GM23338 (cell line): ENCODE measurements at regions not wholly inside any gene's neighbourhood (a gene's known extent, or its start where the extent isn't known, plus 50 kb on each side); places are given as distances from the start of the nearest gene placed in this dataset.

ENCODE experiments used
- ATAC-seq: fragments of 200-7000 bp; cut with Tn5 transposase; 3 replicates; pipeline ENCODE4 v1.9.1; 2020
- DNase-seq: peaks from one replicate; pipeline ENCODE4 v3.0.0-alpha.2; 2015; ENCODE audit warnings: low spot score
- H2AFZ ChIP-seq: fragments of 200-600 bp; sonication (generic); 2 replicates; pipeline ENCODE4 v1.8.0; 2016; ENCODE audit warnings: antibody characterized with exemption, mild to moderate bottlenecking, moderate library complexity
- H3F3A ChIP-seq: fragments of 200-600 bp; sonication (generic); replicated peaks from 2 replicates; pipeline ENCODE4 v1.8.0; 2017; ENCODE audit warnings: antibody characterized with exemption, mixed run types, low read depth
- H3K27ac ChIP-seq: fragments of 200-600 bp; sonication (generic); 2 replicates; pipeline ENCODE4 v1.6.1; 2016; ENCODE audit warnings: low read depth
- H3K27me3 ChIP-seq: fragments of 200-600 bp; sonication (generic); 2 replicates; pipeline ENCODE4 v1.8.0; 2016; ENCODE audit warnings: mild to moderate bottlenecking, mixed run types, moderate library complexity; ENCODE audit not compliant: insufficient read depth
- H3K36me3 ChIP-seq: fragments of 200-600 bp; sonication (generic); 2 replicates; pipeline ENCODE4 v1.8.0; 2016; ENCODE audit warnings: mild to moderate bottlenecking; ENCODE audit not compliant: insufficient read depth
- H3K4me1 ChIP-seq: fragments of 200-600 bp; sonication (generic); 2 replicates; pipeline ENCODE4 v1.8.0; 2016; ENCODE audit warnings: mild to moderate bottlenecking, moderate library complexity; ENCODE audit not compliant: insufficient read depth
- H3K4me2 ChIP-seq: fragments of 200-600 bp; sonication (generic); 2 replicates; pipeline ENCODE4 v1.7.1; 2017; ENCODE audit warnings: mixed run types
- H3K4me3 ChIP-seq: fragments of 200-600 bp; sonication (generic); 2 replicates; pipeline ENCODE4 v1.6.1; 2016; ENCODE audit warnings: mixed run types
- H3K79me2 ChIP-seq: fragments of 200-600 bp; sonication (generic); replicated peaks from 2 replicates; pipeline ENCODE4 v1.8.0; 2017; ENCODE audit warnings: mild to moderate bottlenecking; ENCODE audit not compliant: insufficient read depth
- H3K9me2 ChIP-seq: fragments of 200-600 bp; sonication (generic); 2 replicates; pipeline ENCODE4 v1.8.0; 2017; ENCODE audit not compliant: insufficient read depth
- H4K20me1 ChIP-seq: fragments of 200-600 bp; sonication (generic); replicated peaks from 2 replicates; pipeline ENCODE4 v1.8.0; 2017; ENCODE audit warnings: mild to moderate bottlenecking; ENCODE audit not compliant: insufficient read depth
- H3K27ac Mint-ChIP-seq: 2 replicates; pipeline ENCODE4 v1.8.0; 2020; ENCODE audit warnings: inconsistent platforms, mild to moderate bottlenecking, moderate library complexity, mixed read lengths
- H3K27me3 Mint-ChIP-seq: 3 replicates; pipeline ENCODE4 v1.8.0; 2022; ENCODE audit warnings: low read depth, mild to moderate bottlenecking, moderate library complexity, mixed read lengths, inconsistent platforms; ENCODE audit not compliant: insufficient read depth, poor library complexity
- H3K36me3 Mint-ChIP-seq: 3 replicates; pipeline ENCODE4 v1.8.0; 2021; ENCODE audit warnings: low read depth, mild to moderate bottlenecking, inconsistent platforms, moderate library complexity, mixed read lengths
- H3K4me1 Mint-ChIP-seq: 3 replicates; pipeline ENCODE4 v1.8.0; 2020; ENCODE audit warnings: mild to moderate bottlenecking, inconsistent platforms, mixed read lengths
- H3K4me3 Mint-ChIP-seq: 3 replicates; pipeline ENCODE4 v1.8.0; 2021; ENCODE audit warnings: moderate library complexity, mild to moderate bottlenecking, inconsistent platforms, mixed read lengths
- H3K9me3 Mint-ChIP-seq: 3 replicates; pipeline ENCODE4 v1.8.0; 2020; ENCODE audit warnings: moderate library complexity, mild to moderate bottlenecking, inconsistent platforms, mixed read lengths
- CREB1 ChIP-seq: fragments of 250-450 bp; sonication (Bioruptor Pico); IDR thresholded peaks from 2 replicates; pipeline ENCODE4 v1.5.0; 2020; ENCODE audit warnings: low read depth, mild to moderate bottlenecking, moderate library complexity
- CTCF ChIP-seq, 2 experiments: fragments of 200-600 bp in 1 of 2; sonication (generic) in 1 of 2; conservative IDR thresholded peaks; 2 replicates each; pipeline versions ENCODE4 v1.5.1 to v1.6.1; 2016 to 2017; ENCODE audit warnings: antibody characterized with exemption in 2 of 2, low read depth in 2 of 2, mild to moderate bottlenecking in 2 of 2, moderate library complexity in 1 of 2
- EZH2phosphoT487 ChIP-seq: fragments of 200-600 bp; sonication (generic); IDR thresholded peaks from one replicate; pipeline ENCODE4 v1.8.1; 2018; ENCODE audit warnings: antibody characterized with exemption; ENCODE audit not compliant: unreplicated experiment
- JUNB ChIP-seq: IDR thresholded peaks from one replicate; pipeline ENCODE4 v1.6.1; 2016; ENCODE audit warnings: antibody characterized with exemption; ENCODE audit not compliant: unreplicated experiment
- NANOG ChIP-seq: IDR thresholded peaks from 2 replicates; pipeline ENCODE4 v1.6.1; 2016; ENCODE audit warnings: antibody characterized with exemption, borderline replicate concordance
- POLR2AphosphoS5 ChIP-seq: IDR thresholded peaks from 2 replicates; pipeline ENCODE4 v1.6.1; 2016; ENCODE audit warnings: antibody characterized with exemption, low read depth
- REST ChIP-seq: IDR thresholded peaks from one replicate; pipeline ENCODE4 v1.6.1; 2018; ENCODE audit warnings: antibody characterized with exemption; ENCODE audit not compliant: unreplicated experiment
- STAT1 ChIP-seq: IDR thresholded peaks from one replicate; pipeline ENCODE4 v1.6.1; 2016; ENCODE audit warnings: antibody characterized with exemption; ENCODE audit not compliant: unreplicated experiment
- ZNF114 ChIP-seq: fragments of 250-450 bp; sonication (Bioruptor Pico); IDR thresholded peaks from 2 replicates; pipeline ENCODE4 v1.5.0; 2020; ENCODE audit warnings: mild to moderate bottlenecking, moderate library complexity

GRCh38 chr7:17244786-17245185 is 53.7 kb upstream of the AHR start:
- H3K4me3 ChIP-seq = no peak overlapping the region
- Mint-ChIP-seq H3K4me3 (no peak overlapping the region), H3K9me3 (no peaks in the 10 kb centered on the region; the same call in 2 of the 3 replicates), H3K4me1 (no peaks in the 10 kb centered on the region), H3K27ac (no peak overlapping the region), H3K36me3 (no peaks in the 10 kb centered on the region), H3K27me3 (no peaks in the 10 kb centered on the region)
- ATAC-seq (no peak), DNase-seq (no peak)
- H3F3A ChIP-seq = no peaks in the 10 kb centered on the region
- H3K9me2 ChIP-seq = no peaks in the 10 kb centered on the region
- no peak overlapping the region for H3K27ac ChIP-seq
- H3K4me1 ChIP-seq = no peaks in the 10 kb centered on the region
- H4K20me1 ChIP-seq = no peaks in the 10 kb centered on the region
- H2AFZ ChIP-seq = no peak overlapping the region
- no peak overlapping the region for H3K4me2 ChIP-seq
- no peaks in the 10 kb centered on the region for H3K27me3 ChIP-seq
- TF ChIP-seq EZH2phosphoT487 (no peak), POLR2AphosphoS5 (no peak), STAT1 (no peak)
- H3K36me3 ChIP-seq = no peaks in the 10 kb centered on the region
- H3K79me2 ChIP-seq = no peaks in the 10 kb centered on the region

- H3K4me2 ChIP-seq = no peak overlapping the region
- no peaks in the 10 kb centered on the region for H3K4me1 ChIP-seq
- DNase-seq (no peak), ATAC-seq (no peak)
- no peak for TF ChIP-seq CTCF (conservative IDR thresholded peaks at IDR 0.05; ENCODE audit: low read depth in 2 of 2)
- Mint-ChIP-seq H3K27ac (no peak overlapping the region), H3K27me3 (no peaks in the 10 kb centered on the region), H3K36me3 (no peaks in the 10 kb centered on the region), H3K4me1 (no peaks in the 10 kb centered on the region; the same call in 2 of the 3 replicates), H3K9me3 (no peaks in the 10 kb centered on the region; the same call in 2 of the 3 replicates), H3K4me3 (no peak overlapping the region)
- no peaks in the 10 kb centered on the region for H3K79me2 ChIP-seq
- H3K27me3 ChIP-seq = no peaks in the 10 kb centered on the region
- no peaks in the 10 kb centered on the region for H3K36me3 ChIP-seq
- H3K27ac ChIP-seq = no peak overlapping the region
- no peak overlapping the region for H2AFZ ChIP-seq
- H3K4me3 ChIP-seq = no peak overlapping the region
- H4K20me1 ChIP-seq = no peaks in the 10 kb centered on the region
- H3F3A ChIP-seq = no peaks in the 10 kb centered on the region
- no peaks in the 10 kb centered on the region for H3K9me2 ChIP-seq
Measured at GRCh38 chr7:17247357-17247756, 51.1 kb upstream of the AHR start.

- Histone ChIP-seq H3K9me2 (peaks cover 3% of the 10 kb centered on the region; the same call in 1 of the 2 replicates), H3F3A (no peaks in the 10 kb centered on the region), H2AFZ (no peak overlapping the region), H3K4me2 (no peak overlapping the region), H3K36me3 (no peaks in the 10 kb centered on the region), H3K79me2 (no peaks in the 10 kb centered on the region), H3K27ac (no peak overlapping the region), H3K4me1 (no peaks in the 10 kb centered on the region), H3K4me3 (no peak overlapping the region), H3K27me3 (no peaks in the 10 kb centered on the region), H4K20me1 (no peaks in the 10 kb centered on the region)
- no peak for DNase-seq
- no peak for ATAC-seq
- H3K27ac Mint-ChIP-seq = no peak overlapping the region
- H3K9me3 Mint-ChIP-seq = peaks cover 2% of the 10 kb centered on the region; the same call in 2 of the 3 replicates
- H3K4me3 Mint-ChIP-seq = no peak overlapping the region
- no peaks in the 10 kb centered on the region for H3K27me3 Mint-ChIP-seq
- no peaks in the 10 kb centered on the region for H3K36me3 Mint-ChIP-seq
- H3K4me1 Mint-ChIP-seq = no peaks in the 10 kb centered on the region; the same call in 2 of the 3 replicates
- TF ChIP-seq ZNF114 (no peak), JUNB (no peak), CREB1 (CRISPR knock-in tag) (no peak), REST (no peak), EZH2phosphoT487 (no peak), STAT1 (no peak), NANOG (no peak), CTCF (conservative IDR thresholded peaks at IDR 0.05; ENCODE audit: low read depth in 2 of 2) (no peak)
Measured at GRCh38 chr7:17248527-17248926, 49.9 kb upstream of the AHR start.
